GM12878 (cell line): ENCODE measurements at regions not wholly inside any gene's neighbourhood (a gene's known extent, or its start where the extent isn't known, plus 50 kb on each side); places are given as distances from the start of the nearest gene placed in this dataset.

Experiments used
- ATAC-seq: fragments of 200-7000 bp; cut with Tn5 transposase; 3 replicates; pipeline ENCODE4 v1.9.1; 2020; ENCODE audit warnings: mild to moderate bottlenecking, moderate library complexity
- BruUV-seq: library from RNA; stranded (reverse); fragments of 400-500 nt; replicated peaks from 2 replicates; lab custom pipeline; 2021; lab: Mats Ljungman, UMichigan
- CTCF ChIA-PET: fragments of 300-600 bp; sonication (Branson Sonifier 250); formaldehyde crosslinking; extraction: SDS; loops from one replicate; lab custom pipeline; 2021; ENCODE audit warnings: inconsistent platforms; lab: Yijun Ruan, JAX
- POLR2A ChIA-PET: fragments of 350-600 bp; formaldehyde crosslinking; extraction: SDS; loops from one replicate; lab custom pipeline; 2021; ENCODE audit warnings: inconsistent platforms; lab: Charles Lee
- RAD21 ChIA-PET: fragments of 300-600 bp; sonication (Branson Sonifier 250); formaldehyde crosslinking; loops from one replicate; lab custom pipeline; 2023; ENCODE audit warnings: antibody characterized with exemption; ENCODE audit not compliant: unreplicated experiment; lab: Charles Lee
- SMC1A ChIA-PET: fragments of 300-600 bp; sonication (Branson Sonifier 250); formaldehyde crosslinking; loops from one replicate; lab custom pipeline; 2023; ENCODE audit not compliant: unreplicated experiment, uncharacterized antibody; lab: Charles Lee
- DNase-seq: peaks from one replicate; pipeline ENCODE4 v3.0.0-alpha.2; 2011; ENCODE audit warnings: low read depth, low spot score
- FAIRE-seq: peaks from 3 replicates; lab custom pipeline; 2011; peaks lifted over from hg19 to GRCh38; lab: Jason Lieb, UNC
- H2AFZ ChIP-seq: 2 replicates; pipeline ENCODE4 v1.6.0; 2011; ENCODE audit warnings: low read depth, low read length, control low read depth; ENCODE audit not compliant: control insufficient read depth
- H3K27ac ChIP-seq: 2 replicates; pipeline ENCODE4 v1.5.1; 2011; ENCODE audit warnings: control low read depth; ENCODE audit not compliant: control insufficient read depth, insufficient read depth
- H3K27me3 ChIP-seq, 2 experiments: replicated peaks in 1 of 2; 2 replicates each; pipeline versions ENCODE4 v1.6.0 to v1.6.1; 2011; ENCODE audit warnings: low read length in 1 of 2; ENCODE audit not compliant: control insufficient read depth in 2 of 2, insufficient read depth in 2 of 2
- H3K36me3 ChIP-seq, 2 experiments: 2 replicates each; pipeline ENCODE4 v1.5.1; 2011; ENCODE audit warnings: low read length in 1 of 2; ENCODE audit not compliant: control insufficient read depth in 2 of 2, insufficient read depth in 2 of 2
- H3K4me1 ChIP-seq: 2 replicates; pipeline ENCODE4 v1.6.1; 2011; ENCODE audit warnings: mild to moderate bottlenecking, low read length, moderate library complexity, mixed read lengths; ENCODE audit not compliant: control insufficient read depth, insufficient read depth
- H3K4me2 ChIP-seq: 2 replicates; pipeline ENCODE4 v1.6.0; 2011; ENCODE audit warnings: control low read depth; ENCODE audit not compliant: control insufficient read depth, insufficient read depth
- H3K4me3 ChIP-seq: fragments of 200-600 bp; sonication (generic); 2 replicates; pipeline ENCODE4 v1.5.1; 2016
- H3K79me2 ChIP-seq: 2 replicates; pipeline ENCODE4 v1.6.0; 2011; ENCODE audit warnings: low read length; ENCODE audit not compliant: control insufficient read depth, insufficient read depth
- H3K9ac ChIP-seq: 2 replicates; pipeline ENCODE4 v1.8.0; 2011; ENCODE audit warnings: low read length, control low read depth, mixed read lengths; ENCODE audit not compliant: control insufficient read depth, insufficient read depth
- H3K9me3 ChIP-seq: replicated peaks from 3 replicates; pipeline ENCODE4 v1.5.1; 2011; ENCODE audit warnings: mild to moderate bottlenecking, low read length; ENCODE audit not compliant: control insufficient read depth, insufficient read depth
- H4K20me1 ChIP-seq: 2 replicates; pipeline ENCODE4 v1.6.0; 2011; ENCODE audit not compliant: control insufficient read depth, insufficient read depth
- BMI1 ChIP-seq: fragments of 450-650 bp; IDR thresholded peaks from 2 replicates; pipeline ENCODE4 v1.6.1; 2016; ENCODE audit warnings: mild to moderate bottlenecking, moderate library complexity, borderline replicate concordance
- CEBPB ChIP-seq, 2 experiments: fragments of 150-350 bp in 1 of 2; IDR thresholded peaks; 2 replicates each; pipeline ENCODE4 v1.6.1; 2012 to 2014; ENCODE audit warnings: low read depth in 2 of 2, low read length in 2 of 2, borderline replicate concordance in 1 of 2, inconsistent platforms in 1 of 2
- MYC ChIP-seq: IDR thresholded peaks from 2 replicates; pipeline ENCODE4 v1.6.1; 2011; ENCODE audit warnings: mild to moderate bottlenecking, low read length, moderate library complexity, inconsistent platforms; ENCODE audit not compliant: insufficient read depth, insufficient replicate concordance, insufficient read length, severe bottlenecking
- NFYA ChIP-seq: IDR thresholded peaks from 2 replicates; pipeline ENCODE4 v1.6.1; 2011; ENCODE audit warnings: low read depth, mild to moderate bottlenecking, low read length, improper control_type of control experiment, borderline replicate concordance
- POLR2AphosphoS2 ChIP-seq: IDR thresholded peaks from 2 replicates; pipeline ENCODE4 v1.6.1; 2011; ENCODE audit warnings: low read depth, mild to moderate bottlenecking, low read length, improper control_type of control experiment, moderate library complexity
- ZNF24 ChIP-seq: fragments of 450-650 bp; IDR thresholded peaks from 2 replicates; pipeline ENCODE4 v1.6.1; 2017; ENCODE audit warnings: antibody characterized with exemption, mild to moderate bottlenecking
- ZSCAN29 ChIP-seq: fragments of 450-650 bp; IDR thresholded peaks from 2 replicates; pipeline ENCODE4 v1.6.1; 2017; ENCODE audit warnings: mild to moderate bottlenecking, moderate library complexity
- WGBS: methylation state at CpG from one replicate; pipeline ENCODE4 v1.1.6; 2016; ENCODE audit warnings: low lambda C conversion rate; ENCODE audit not compliant: insufficient replicate concordance, insufficient coverage; ENCODE audit errors: missing lambda C conversion rate; 5-methylcytosine and 5-hydroxymethylcytosine counted together
- in situ Hi-C: fragments of 300-500 bp; cut with MboI; formaldehyde crosslinking; loops from 9 replicates; pipeline ENCODE4 v1.14.3; 2018; ENCODE audit warnings: mixed read lengths
- intact Hi-C: fragments of 100-400 bp; cut with micrococcal nuclease; formaldehyde crosslinking; loops from one replicate; pipeline ENCODE4 v1.14.2; 2022; ENCODE audit not compliant: unreplicated experiment
- TF ChIP-seq, protein P1 (sequence below): IDR thresholded peaks from 2 replicates; pipeline ENCODE4 v1.6.1; 2011; ENCODE audit warnings: mild to moderate bottlenecking, low read depth, low read length, moderate library complexity; ENCODE audit not compliant: insufficient replicate concordance
- TF ChIP-seq, protein P2 (sequence below): IDR thresholded peaks from 2 replicates; pipeline ENCODE4 v1.6.1; 2012; ENCODE audit warnings: low read depth, low read length, improper control_type of control experiment
- TF ChIP-seq, protein P3 (sequence below): fragments of 450-650 bp; IDR thresholded peaks from 2 replicates; pipeline ENCODE4 v1.6.1; 2017; ENCODE audit warnings: mild to moderate bottlenecking, moderate library complexity
- TF ChIP-seq, protein P4 (sequence below): fragments of 450-650 bp; IDR thresholded peaks from 2 replicates; pipeline ENCODE4 v1.6.1; 2016; ENCODE audit warnings: mild to moderate bottlenecking

DNA sequence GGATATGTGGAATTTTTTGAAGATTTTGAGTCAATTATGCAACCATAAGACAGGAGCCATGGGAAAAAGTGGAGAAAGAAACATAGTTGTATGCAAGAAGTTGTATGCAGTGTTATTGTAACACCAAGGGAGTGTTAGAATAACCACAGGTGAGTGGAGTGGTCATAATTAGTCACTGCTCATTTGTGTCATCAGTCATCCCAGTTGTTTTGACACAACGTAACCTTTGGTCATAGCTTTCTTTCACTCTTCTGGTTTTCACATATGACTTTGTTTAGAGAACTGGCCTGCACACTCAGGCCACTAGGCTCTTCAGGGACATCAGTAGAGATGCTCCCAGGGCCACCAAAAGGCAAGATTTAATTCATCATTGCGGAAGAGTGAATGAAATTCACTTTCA is 158.7 kb upstream of the HMHB1 start (continued):
- TF ChIP-seq, protein P1, sequence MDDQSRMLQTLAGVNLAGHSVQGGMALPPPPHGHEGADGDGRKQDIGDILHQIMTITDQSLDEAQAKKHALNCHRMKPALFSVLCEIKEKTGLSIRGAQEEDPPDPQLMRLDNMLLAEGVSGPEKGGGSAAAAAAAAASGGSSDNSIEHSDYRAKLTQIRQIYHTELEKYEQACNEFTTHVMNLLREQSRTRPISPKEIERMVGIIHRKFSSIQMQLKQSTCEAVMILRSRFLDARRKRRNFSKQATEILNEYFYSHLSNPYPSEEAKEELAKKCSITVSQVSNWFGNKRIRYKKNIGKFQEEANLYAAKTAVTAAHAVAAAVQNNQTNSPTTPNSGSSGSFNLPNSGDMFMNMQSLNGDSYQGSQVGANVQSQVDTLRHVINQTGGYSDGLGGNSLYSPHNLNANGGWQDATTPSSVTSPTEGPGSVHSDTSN = peak; percentile 70
- TF ChIP-seq, protein P2, sequence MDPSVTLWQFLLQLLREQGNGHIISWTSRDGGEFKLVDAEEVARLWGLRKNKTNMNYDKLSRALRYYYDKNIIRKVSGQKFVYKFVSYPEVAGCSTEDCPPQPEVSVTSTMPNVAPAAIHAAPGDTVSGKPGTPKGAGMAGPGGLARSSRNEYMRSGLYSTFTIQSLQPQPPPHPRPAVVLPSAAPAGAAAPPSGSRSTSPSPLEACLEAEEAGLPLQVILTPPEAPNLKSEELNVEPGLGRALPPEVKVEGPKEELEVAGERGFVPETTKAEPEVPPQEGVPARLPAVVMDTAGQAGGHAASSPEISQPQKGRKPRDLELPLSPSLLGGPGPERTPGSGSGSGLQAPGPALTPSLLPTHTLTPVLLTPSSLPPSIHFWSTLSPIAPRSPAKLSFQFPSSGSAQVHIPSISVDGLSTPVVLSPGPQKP = no peak
- TF ChIP-seq, all 136 proteins: peak for 13

DNA sequence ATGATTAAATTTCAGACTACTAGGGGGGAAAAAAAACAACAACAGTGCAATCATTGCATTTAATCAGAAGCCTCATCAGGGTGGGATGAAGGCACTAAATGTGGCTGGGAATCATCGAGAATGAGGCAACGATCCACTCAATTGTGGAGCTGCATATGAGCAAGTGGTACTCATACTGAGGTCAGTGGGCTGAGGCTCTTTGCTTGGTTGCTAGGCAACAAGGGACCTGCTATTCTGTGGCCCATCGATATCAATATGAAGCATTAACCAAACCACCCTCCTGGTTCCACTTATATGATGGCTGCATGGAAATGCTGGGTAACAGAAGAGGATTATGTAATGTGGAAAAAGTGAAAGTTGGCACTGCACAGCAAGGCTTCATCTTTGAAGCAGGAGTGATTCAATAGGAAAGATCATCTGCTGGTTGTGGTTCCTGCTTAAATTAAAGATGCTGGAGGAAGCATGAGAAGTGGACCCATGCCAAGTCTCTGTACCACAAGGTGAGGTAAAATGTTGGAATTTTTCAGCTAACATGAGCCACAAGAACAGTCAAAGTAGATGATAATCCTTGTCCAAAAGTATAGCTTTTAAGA is 159.8 kb upstream of the HMHB1 start:
- ATAC-seq (peak; percentile 48), DNase-seq (no peak), FAIRE-seq (no peak)
- no peaks in the 10 kb centered on the region for H3K27me3 ChIP-seq
- BruUV-seq = no TSS peak
- no peak overlapping the region for H3K9ac ChIP-seq
- no peaks in the 10 kb centered on the region for H3K79me2 ChIP-seq
- intact Hi-C loops (no loop called here), in situ Hi-C loops (no loop called here)
- ChIA-PET POLR2A (interaction anchor here (1.6 kb wide), 1 partner anchor 163 kb away, joined by 3 read pairs; no protein-coding TSS in a partner anchor), CTCF (interaction anchor here (0.8 to 1.7 kb wide), 5 partner anchors 9 to 316 kb away, joined by 3 to 4 read pairs (median 3); no protein-coding TSS in a partner anchor), RAD21 (interaction anchor here (0.8 to 1.4 kb wide), 2 partner anchors 136 to 175 kb away, joined by 3 to 4 read pairs; no protein-coding TSS in a partner anchor), SMC1A (interaction anchor here (0.6 to 8.2 kb wide), 9 partner anchors 10 to 345 kb away, joined by 3 to 55 read pairs (median 5); no protein-coding TSS in a partner anchor)
- no peak overlapping the region for H3K4me3 ChIP-seq
- H4K20me1 ChIP-seq = no peaks in the 10 kb centered on the region
- no peak overlapping the region for H2AFZ ChIP-seq
- no peaks in the 10 kb centered on the region for H3K36me3 ChIP-seq
- WGBS = 0% methylated on average over 3 of the region's 3 CpGs
- peaks cover 4% of the 10 kb centered on the region; the same call in 1 of the 2 replicates for H3K4me1 ChIP-seq
- no peak overlapping the region for H3K4me2 ChIP-seq
- no peaks in the 10 kb centered on the region; the same call in 2 of the 3 replicates for H3K9me3 ChIP-seq
- no peak overlapping the region for H3K27ac ChIP-seq
- no peak for TF ChIP-seq CEBPB (IDR thresholded peaks at IDR 0.05; ENCODE audit: borderline replicate concordance in 1 of 2, low read depth in 2 of 2, low read length in 2 of 2)
- TF ChIP-seq, protein P3, sequence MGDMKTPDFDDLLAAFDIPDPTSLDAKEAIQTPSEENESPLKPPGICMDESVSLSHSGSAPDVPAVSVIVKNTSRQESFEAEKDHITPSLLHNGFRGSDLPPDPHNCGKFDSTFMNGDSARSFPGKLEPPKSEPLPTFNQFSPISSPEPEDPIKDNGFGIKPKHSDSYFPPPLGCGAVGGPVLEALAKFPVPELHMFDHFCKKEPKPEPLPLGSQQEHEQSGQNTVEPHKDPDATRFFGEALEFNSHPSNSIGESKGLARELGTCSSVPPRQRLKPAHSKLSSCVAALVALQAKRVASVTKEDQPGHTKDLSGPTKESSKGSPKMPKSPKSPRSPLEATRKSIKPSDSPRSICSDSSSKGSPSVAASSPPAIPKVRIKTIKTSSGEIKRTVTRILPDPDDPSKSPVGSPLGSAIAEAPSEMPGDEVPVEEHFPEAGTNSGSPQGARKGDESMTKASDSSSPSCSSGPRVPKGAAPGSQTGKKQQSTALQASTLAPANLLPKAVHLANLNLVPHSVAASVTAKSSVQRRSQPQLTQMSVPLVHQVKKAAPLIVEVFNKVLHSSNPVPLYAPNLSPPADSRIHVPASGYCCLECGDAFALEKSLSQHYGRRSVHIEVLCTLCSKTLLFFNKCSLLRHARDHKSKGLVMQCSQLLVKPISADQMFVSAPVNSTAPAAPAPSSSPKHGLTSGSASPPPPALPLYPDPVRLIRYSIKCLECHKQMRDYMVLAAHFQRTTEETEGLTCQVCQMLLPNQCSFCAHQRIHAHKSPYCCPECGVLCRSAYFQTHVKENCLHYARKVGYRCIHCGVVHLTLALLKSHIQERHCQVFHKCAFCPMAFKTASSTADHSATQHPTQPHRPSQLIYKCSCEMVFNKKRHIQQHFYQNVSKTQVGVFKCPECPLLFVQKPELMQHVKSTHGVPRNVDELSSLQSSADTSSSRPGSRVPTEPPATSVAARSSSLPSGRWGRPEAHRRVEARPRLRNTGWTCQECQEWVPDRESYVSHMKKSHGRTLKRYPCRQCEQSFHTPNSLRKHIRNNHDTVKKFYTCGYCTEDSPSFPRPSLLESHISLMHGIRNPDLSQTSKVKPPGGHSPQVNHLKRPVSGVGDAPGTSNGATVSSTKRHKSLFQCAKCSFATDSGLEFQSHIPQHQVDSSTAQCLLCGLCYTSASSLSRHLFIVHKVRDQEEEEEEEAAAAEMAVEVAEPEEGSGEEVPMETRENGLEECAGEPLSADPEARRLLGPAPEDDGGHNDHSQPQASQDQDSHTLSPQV = no peak
- TF ChIP-seq MYC = no peak
- no peak for TF ChIP-seq NFYA
- TF ChIP-seq POLR2AphosphoS2 = no peak
- no peak for TF ChIP-seq ZSCAN29
- TF ChIP-seq, protein P4, sequence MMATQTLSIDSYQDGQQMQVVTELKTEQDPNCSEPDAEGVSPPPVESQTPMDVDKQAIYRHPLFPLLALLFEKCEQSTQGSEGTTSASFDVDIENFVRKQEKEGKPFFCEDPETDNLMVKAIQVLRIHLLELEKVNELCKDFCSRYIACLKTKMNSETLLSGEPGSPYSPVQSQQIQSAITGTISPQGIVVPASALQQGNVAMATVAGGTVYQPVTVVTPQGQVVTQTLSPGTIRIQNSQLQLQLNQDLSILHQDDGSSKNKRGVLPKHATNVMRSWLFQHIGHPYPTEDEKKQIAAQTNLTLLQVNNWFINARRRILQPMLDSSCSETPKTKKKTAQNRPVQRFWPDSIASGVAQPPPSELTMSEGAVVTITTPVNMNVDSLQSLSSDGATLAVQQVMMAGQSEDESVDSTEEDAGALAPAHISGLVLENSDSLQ = no peak
- peak; percentile 52; the same call in 1 of the 2 replicates for TF ChIP-seq BMI1
- no peak for TF ChIP-seq ZNF24
